DMS79 (cell line): ENCODE measurements at regions not wholly inside any gene's neighbourhood (a gene's known extent, or its start where the extent isn't known, plus 50 kb on each side); places are given as distances from the start of the nearest gene placed in this dataset.
"Not testable (repeated sequence)": the region's sequence is repeated elsewhere in the genome, so short reads cannot be mapped to it uniquely, and the experiment has no call there.

Source experiments
- DNase-seq: peaks from one replicate; lab custom pipeline; 2025; lab: John Stamatoyannopoulos, UW

GRCh38 chr4:189828081-189828697, 112.5 kb upstream of the FRG1 start:
- no peak for DNase-seq

DNA sequence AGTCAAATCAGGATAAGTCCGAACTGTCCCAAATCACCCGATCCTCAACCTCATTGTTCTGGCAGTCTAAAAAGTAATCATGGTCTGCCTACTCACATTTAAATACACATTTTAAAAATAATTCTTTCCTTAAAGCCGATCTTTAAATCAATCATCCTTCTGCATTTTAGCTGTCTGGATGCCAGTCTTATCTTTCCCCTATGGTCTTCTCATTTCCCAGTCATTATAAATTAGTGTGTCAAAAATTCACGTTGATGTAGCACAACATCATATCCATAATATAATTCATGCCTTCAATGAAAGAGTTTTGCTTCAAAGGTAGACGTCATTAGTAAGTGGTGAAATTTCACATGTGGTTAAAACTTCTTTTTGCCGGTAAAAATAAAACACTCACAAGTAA, 108.1 kb upstream of the FRG1 start:
- no peak for DNase-seq

DNA sequence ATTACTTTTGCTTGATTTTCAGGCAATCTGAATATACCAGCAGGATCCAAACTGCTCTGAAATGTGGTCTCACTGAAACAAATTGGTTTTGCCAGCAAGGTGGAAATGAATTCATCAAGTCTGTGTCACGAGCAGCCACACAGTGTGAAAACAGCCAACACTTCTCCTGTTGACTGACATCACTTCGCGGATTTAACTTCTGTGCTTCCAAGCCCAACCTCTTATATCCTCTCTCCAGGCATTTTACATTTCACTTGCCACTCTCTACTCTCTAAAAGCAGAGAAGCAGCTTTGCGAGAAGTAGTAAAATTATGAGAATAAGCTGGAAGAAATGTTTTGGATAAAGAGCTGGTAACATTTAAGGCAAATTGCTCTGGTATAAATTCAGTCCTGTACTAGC, 106.1 kb upstream of the FRG1 start:
- no peak for DNase-seq

DNA sequence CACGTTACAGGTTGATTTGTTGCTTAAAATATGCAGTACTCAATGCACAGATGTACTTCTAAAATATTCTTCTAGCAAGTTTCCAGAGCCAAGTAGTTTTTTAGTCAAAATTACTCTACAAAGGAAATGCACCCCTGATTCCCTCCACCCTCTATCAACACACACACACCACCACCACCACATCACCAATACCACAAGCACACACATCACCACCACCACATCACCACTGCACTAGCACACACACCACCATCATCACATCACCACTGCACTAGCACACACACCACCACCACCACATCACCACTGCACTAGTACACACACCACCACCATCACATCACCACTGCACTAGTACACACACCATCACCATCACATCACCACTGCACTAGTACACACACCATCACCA, 105.2 kb upstream of the FRG1 start:
- no peak for DNase-seq

GRCh38 chr4:189837471-189837870, 103.2 kb upstream of the FRG1 start:
- DNase-seq: no peak

DNA sequence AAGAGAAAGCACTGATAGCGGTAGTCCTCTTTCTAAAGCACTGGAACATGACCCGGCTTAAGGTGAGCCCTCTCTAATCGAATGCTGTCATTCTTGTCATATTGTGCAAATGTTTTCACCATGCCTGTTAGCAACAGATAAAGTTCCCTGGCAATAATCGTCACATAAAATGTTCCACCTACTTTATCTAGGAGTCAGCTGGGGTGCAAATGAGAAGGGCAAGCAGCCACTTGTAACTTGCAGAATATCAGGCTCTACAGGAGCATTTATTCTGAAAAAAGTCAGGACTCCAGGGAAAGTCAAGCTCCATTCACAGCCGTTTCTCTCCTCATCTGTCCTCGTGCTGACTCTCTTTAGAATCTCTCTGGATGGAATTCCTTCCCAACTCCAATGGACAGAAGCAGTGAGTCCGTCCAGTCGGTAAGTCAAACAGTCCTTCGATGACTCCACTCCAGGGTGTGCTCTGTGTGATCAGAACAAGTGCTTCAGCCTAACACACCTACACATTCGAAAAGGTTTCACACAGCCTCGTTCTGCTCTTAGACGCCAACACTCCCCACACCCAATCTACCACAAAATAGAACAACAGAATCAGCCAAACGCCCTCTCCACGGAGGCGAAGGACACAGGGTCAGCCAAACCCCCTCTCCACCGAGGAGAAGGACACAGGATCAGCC, 101.7 kb upstream of the FRG1 start:
- no peak for DNase-seq

DNA sequence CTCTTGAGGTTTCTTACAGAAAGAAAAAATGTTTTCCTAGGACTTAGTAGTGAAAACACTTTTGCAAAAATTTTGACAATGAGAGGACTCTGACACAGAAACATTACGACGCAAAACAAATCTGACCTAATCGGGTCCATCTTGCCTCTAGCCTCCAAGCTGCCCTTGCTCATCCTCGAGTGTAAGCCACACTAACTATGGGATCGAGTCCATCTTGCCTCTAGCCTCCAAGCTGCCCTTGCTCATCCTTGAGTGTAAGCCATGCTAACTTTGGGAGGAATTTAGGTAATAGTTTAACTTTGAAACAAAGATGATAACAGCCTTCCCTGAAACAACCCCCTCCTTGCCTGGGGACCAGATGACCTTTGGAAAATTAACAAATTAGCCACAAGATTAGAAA, 100.3 kb upstream of the FRG1 start:
- DNase-seq: no peak

DNA sequence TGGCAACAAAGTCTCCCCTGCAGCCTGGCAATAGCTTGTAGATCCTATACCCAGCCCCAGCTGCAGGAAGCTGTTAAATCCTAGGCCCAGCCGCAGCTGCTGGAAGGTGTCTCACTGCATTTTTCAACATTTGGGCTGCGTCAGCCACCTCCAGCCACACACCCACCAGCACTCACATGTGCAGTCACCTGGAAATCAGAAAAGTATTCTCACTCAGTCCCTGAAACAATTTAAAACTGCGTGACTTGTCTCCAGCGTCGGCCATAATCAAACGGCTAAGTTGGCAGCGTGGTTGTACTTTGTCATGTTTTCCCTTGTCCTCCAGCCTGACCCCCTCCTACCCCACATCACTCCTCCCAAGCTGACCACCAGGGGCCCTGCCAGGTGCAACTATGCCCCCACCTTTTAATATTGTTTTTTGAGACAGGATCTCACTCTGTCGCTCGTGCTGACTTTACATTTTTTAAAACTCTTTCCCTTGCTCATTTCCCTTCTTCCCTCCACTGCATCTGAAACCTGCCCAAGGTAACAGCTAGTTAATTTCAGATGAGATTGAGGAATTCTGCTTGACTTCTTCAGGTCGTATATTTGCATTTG, 97.2 kb upstream of the FRG1 start:
- no peak for DNase-seq

- DNase-seq: no peak
Observed at GRCh38 chr4:189845145-189845846, 95.4 kb upstream of the FRG1 start.

DNA sequence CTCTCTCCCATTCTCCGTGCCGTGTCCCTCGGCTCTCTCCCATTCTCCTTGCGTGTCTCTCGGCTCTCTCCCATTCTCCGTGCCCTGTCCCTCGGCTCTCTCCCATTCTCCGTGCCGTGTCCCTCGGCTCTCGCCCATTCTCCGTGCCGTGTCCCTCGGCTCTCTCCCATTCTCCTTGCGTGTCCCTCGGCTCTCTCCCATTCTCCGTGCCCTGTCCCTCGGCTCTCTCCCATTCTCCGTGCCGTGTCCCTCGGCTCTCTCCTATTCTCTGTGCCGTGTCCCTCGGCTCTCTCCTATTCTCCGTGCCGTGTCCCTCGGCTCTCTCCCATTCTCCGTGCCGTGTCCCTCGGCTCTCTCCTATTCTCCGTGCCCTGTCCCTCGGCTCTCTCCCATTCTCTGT, 94.6 kb upstream of the FRG1 start:
- not testable (repeated sequence) for DNase-seq

GRCh38 chr4:189846608-189847007, 94.1 kb upstream of the FRG1 start:
- DNase-seq: not testable (repeated sequence)

- DNase-seq: not testable (repeated sequence)
Observed at GRCh38 chr4:189848672-189849071, 92.0 kb upstream of the FRG1 start.

GRCh38 chr4:189850239-189850856, 90.3 kb upstream of the FRG1 start:
- DNase-seq: no peak

DNA sequence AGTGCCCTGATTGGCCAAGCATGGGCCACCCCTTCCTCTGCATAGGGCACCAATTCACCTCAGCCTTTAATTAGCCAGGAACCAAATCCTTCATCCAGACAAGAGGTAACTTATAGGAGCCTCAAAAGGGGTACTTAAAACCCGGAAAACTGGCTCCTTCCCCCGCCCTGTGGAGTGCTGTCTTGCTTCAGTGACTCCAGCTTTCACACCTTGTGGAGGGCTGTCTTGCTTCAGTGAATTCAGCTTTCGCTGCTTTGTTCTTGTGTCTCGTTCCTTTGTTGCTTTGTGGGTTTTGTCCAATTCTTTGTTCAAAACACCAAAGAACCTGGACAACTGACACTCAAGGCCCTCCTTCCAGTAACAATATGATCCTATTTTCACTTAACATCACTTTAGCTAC, 82.2 kb upstream of the FRG1 start:
- peak; percentile 23 for DNase-seq

GRCh38 chr4:189861101-189861500, 79.6 kb upstream of the FRG1 start:
- DNase-seq: no peak

DNA sequence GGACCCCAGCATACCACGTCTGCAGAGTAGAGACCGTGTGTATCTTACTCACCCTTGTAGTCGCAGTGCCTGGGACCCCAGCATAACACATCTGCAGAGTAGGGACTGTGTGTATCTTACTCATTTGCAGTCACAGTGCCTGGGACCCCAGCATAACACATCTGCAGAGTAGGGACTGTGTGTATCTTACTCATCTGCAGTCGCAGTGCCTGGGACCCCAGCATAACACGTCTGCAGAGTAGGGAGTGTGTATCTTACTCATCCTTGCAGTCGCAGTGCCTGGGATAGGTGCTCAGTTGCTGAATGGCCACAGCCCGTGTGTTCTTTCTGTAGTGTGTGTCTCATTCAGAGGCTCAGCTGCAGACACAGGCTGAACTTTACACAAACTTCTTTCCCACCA, 71.4 kb upstream of the FRG1 start:
- DNase-seq: no peak

- DNase-seq: no peak
Observed at GRCh38 chr4:189870511-189871234, 70.0 kb upstream of the FRG1 start.

GRCh38 chr4:189874591-189874990, 66.1 kb upstream of the FRG1 start:
- DNase-seq: no peak

- not testable (repeated sequence) for DNase-seq
Observed at GRCh38 chr4:189881190-189881589, 59.5 kb upstream of the FRG1 start.

- DNase-seq: not testable (repeated sequence)
Observed at GRCh38 chr4:189888407-189888806, 52.3 kb upstream of the FRG1 start.
